Testis (tissue), 2 donors: ENCODE measurements at regions not wholly inside any gene's neighbourhood (a gene's known extent, or its start where the extent isn't known, plus 50 kb on each side); places are given as distances from the start of the nearest gene placed in this dataset.

Experiments used
- POLR2A ChIP-seq: fragments of 450-650 bp; IDR thresholded peaks from one replicate; pipeline ENCODE4 v1.6.1; 2017; ENCODE audit warnings: antibody characterized with exemption, mild to moderate bottlenecking, moderate library complexity
- TF ChIP-seq, protein P1 (sequence below), 3 experiments: fragments of 450-650 bp in 2 of 3; fragments of 200-600 bp in 1 of 3; sonication (generic) in 1 of 3; IDR thresholded peaks; one replicate each; pipeline ENCODE4 v1.5.1; 2016 to 2019; ENCODE audit warnings: antibody characterized with exemption in 3 of 3, mild to moderate bottlenecking in 2 of 3, moderate library complexity in 1 of 3

DNA sequence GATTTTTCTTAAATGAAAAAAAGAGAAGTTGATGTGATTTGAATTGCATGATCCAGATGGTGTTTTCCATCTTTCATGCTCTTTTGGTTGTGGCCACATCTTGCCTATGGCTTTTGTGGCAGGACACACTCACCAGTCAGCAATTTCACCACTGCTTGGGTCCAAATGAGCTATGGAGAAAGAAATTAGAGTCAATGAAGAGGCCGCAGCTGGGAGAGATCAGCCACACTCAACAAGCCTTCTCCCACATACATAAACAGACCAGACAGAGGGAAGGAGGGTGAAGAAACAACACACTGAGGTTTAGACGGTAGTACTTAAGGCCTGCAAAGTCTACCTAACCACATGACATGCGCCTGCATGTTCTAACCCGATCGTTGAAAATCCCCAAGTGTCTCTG lies 110.7 kb upstream of the CDIN1 start:
- TF ChIP-seq, protein P1, sequence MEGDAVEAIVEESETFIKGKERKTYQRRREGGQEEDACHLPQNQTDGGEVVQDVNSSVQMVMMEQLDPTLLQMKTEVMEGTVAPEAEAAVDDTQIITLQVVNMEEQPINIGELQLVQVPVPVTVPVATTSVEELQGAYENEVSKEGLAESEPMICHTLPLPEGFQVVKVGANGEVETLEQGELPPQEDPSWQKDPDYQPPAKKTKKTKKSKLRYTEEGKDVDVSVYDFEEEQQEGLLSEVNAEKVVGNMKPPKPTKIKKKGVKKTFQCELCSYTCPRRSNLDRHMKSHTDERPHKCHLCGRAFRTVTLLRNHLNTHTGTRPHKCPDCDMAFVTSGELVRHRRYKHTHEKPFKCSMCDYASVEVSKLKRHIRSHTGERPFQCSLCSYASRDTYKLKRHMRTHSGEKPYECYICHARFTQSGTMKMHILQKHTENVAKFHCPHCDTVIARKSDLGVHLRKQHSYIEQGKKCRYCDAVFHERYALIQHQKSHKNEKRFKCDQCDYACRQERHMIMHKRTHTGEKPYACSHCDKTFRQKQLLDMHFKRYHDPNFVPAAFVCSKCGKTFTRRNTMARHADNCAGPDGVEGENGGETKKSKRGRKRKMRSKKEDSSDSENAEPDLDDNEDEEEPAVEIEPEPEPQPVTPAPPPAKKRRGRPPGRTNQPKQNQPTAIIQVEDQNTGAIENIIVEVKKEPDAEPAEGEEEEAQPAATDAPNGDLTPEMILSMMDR (IDR thresholded peaks at IDR 0.05) = no peak
- TF ChIP-seq POLR2A = no peak
